UCSD-AML1 (cell line): ENCODE measurements at regions not wholly inside any gene's neighbourhood (a gene's known extent, or its start where the extent isn't known, plus 50 kb on each side); places are given as distances from the start of the nearest gene placed in this dataset.
"Not testable (repeated sequence)": the region's sequence is repeated elsewhere in the genome, so short reads cannot be mapped to it uniquely, and the experiment has no call there.

Experiments
- DNase-seq: peaks from one replicate; lab custom pipeline; 2025; ENCODE audit not compliant: unreplicated experiment; lab: John Stamatoyannopoulos, UW

- DNase-seq: no peak
Observed at GRCh38 chr7:28328822-28329660, 83.3 kb upstream of the CREB5 start.

- no peak for DNase-seq
Observed at GRCh38 chr7:28329661-28330363, 82.5 kb upstream of the CREB5 start.

- DNase-seq: no peak
Observed at GRCh38 chr7:28330384-28331070, 81.8 kb upstream of the CREB5 start.

GRCh38 chr7:28332046-28332445, 80.3 kb upstream of the CREB5 start:
- DNase-seq: no peak

- not testable (repeated sequence) for DNase-seq
Observed at GRCh38 chr7:28333548-28333947, 78.8 kb upstream of the CREB5 start.

- no peak for DNase-seq
Observed at GRCh38 chr7:28336806-28337205, 75.5 kb upstream of the CREB5 start.

GRCh38 chr7:28338041-28338440, 74.3 kb upstream of the CREB5 start:
- DNase-seq: no peak

GRCh38 chr7:28343462-28343861, 68.9 kb upstream of the CREB5 start:
- no peak for DNase-seq

- no peak for DNase-seq
Observed at GRCh38 chr7:28346256-28346655, 66.1 kb upstream of the CREB5 start.

- DNase-seq: no peak
Observed at GRCh38 chr7:28346676-28347363, 65.5 kb upstream of the CREB5 start.

GRCh38 chr7:28347475-28348318, 64.6 kb upstream of the CREB5 start:
- DNase-seq: no peak

- no peak for DNase-seq
Observed at GRCh38 chr7:28348636-28349035, 63.7 kb upstream of the CREB5 start.

- DNase-seq: no peak
Observed at GRCh38 chr7:28349637-28350036, 62.7 kb upstream of the CREB5 start.

- no peak for DNase-seq
Observed at GRCh38 chr7:28350662-28351061, 61.7 kb upstream of the CREB5 start.

GRCh38 chr7:28351450-28351849, 60.9 kb upstream of the CREB5 start:
- DNase-seq: no peak

- DNase-seq: no peak
Observed at GRCh38 chr7:28354601-28355402, 57.5 kb upstream of the CREB5 start.

GRCh38 chr7:28355635-28356319, 56.5 kb upstream of the CREB5 start:
- no peak for DNase-seq

GRCh38 chr7:28356619-28357018, 55.7 kb upstream of the CREB5 start:
- DNase-seq: no peak

GRCh38 chr7:28358423-28358868, 53.9 kb upstream of the CREB5 start:
- no peak for DNase-seq
